GM20000 (cell line): ENCODE measurements at regions not wholly inside any gene's neighbourhood (a gene's known extent, or its start where the extent isn't known, plus 50 kb on each side); places are given as distances from the start of the nearest gene placed in this dataset.

ENCODE experiments used
- DNase-seq: peaks from one replicate; pipeline ENCODE4 v3.0.0; 2012; ENCODE audit warnings: low spot score
- CTCF ChIP-seq: IDR thresholded peaks from 2 replicates; pipeline ENCODE4 v1.5.1; 2012; ENCODE audit warnings: mild to moderate bottlenecking, control low read depth; ENCODE audit errors: extremely low read depth, missing control alignments

- no peak for TF ChIP-seq CTCF
- no peak for DNase-seq
Observed at GRCh38 chr5:15266229-15266628, 233.8 kb upstream of the FBXL7 start.

- DNase-seq = no peak
Observed at GRCh38 chr5:15263942-15264341, 236.0 kb upstream of the FBXL7 start.

DNA sequence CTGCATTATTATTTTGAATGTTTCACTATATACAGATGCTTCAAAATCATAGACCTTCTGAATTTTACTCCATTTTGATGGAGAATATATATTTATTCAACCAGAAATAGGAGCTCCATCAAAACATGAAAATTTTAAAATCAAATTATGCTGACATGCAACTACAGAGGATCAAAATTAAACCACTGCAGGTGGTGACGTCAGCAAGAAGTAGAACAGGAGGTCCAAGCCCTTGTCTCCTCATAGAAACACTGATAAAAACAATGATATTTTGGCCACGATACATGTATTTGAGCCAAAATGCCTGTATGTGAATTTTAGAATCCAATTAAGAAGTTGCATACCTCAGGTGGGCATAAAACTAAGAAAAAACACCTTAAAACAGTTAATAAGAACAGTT lies 236.6 kb upstream of the FBXL7 start:
- no peak for DNase-seq
- TF ChIP-seq CTCF = no peak

More at GRCh38 chr5:15263942-15264341, 236.0 kb upstream of the FBXL7 start:
- TF ChIP-seq CTCF = no peak

GRCh38 chr5:15261269-15261995 lies 238.5 kb upstream of the FBXL7 start:
- no peak for TF ChIP-seq CTCF

GRCh38 chr5:15260356-15261268 lies 239.4 kb upstream of the FBXL7 start:
- TF ChIP-seq CTCF = no peak
- DNase-seq = no peak

More at GRCh38 chr5:15261269-15261995, 238.5 kb upstream of the FBXL7 start:
- no peak for DNase-seq

- TF ChIP-seq CTCF = no peak
- no peak for DNase-seq
Observed at GRCh38 chr5:15256485-15256884, 243.5 kb upstream of the FBXL7 start.

GRCh38 chr5:15255576-15255975 lies 244.4 kb upstream of the FBXL7 start:
- DNase-seq = no peak
- TF ChIP-seq CTCF = no peak
